Activated CD4-positive, alpha-beta T cell treated with anti-CD3 and anti-CD28 coated beads, Interleukin-2, Interleukin-6, amounts not matched to agents 100 ng/mL and 50 ng/mL, durations not matched to agents 16 hours and 8 hours (primary cell): ENCODE measurements at regions not wholly inside any gene's neighbourhood (a gene's known extent, or its start where the extent isn't known, plus 50 kb on each side); places are given as distances from the start of the nearest gene placed in this dataset.

Source experiments
- DNase-seq: peaks from one replicate; pipeline ENCODE4 v3.0.0-alpha.2; 2020

DNA sequence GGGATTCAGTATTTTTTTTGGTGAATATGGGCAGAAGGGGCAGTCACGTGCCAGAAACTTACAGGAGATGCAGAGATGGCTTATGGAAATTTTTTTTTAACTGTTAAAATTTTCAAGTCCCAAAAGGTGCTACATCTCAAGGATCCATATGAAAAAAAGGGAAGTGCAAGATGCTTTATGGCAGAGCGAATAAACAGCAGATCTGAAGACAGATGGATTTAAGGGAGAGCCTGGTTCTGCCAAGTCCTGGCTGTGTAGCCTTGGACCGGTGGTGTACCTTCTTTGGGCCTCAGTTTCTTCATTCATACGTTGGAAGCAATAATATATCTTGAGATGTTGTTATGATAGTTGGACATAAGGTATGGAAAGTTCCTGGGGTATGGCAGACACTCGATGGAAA is 91.5 kb upstream of the ARRDC4 start:
- no peak for DNase-seq

DNA sequence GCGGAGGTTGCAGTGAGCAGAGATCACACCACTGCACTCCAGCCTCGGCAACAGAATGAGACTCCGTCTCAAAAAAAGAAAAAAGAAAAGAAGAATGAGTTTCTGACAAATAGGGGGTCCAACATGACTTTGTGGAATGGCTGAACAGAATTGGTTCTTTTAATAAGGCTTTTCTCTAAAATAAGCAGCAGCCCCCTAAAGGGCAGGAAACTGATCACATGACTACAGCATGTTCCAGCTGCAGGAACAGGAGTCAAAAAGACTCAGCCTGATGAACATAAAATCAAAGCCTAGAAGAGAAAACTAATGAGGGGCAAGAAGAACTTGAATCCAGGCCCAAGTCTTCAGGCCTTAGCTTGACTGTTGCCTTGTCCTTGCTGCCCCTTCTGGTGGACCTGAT is 89.7 kb upstream of the ARRDC4 start:
- DNase-seq: no peak

DNA sequence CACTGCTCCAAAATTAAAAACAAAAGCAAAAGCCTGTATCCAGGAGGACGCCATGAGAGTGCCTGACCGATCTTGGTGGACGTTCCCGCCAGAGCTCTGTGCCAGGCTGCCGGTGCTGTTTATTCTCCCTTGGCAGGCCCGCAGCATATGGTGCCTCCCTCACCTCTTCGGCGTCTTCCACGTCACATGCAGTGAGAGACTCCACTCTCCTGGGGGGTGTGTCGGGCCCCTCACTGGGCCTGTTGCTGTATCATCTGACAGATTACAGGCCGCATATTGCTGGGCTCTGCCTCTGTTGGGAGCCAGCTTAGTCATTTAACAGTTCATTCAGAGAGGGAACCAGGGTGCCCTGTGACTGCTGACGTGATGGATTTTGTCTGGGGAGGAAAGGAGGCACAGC is 86.4 kb upstream of the ARRDC4 start:
- DNase-seq: no peak

DNA sequence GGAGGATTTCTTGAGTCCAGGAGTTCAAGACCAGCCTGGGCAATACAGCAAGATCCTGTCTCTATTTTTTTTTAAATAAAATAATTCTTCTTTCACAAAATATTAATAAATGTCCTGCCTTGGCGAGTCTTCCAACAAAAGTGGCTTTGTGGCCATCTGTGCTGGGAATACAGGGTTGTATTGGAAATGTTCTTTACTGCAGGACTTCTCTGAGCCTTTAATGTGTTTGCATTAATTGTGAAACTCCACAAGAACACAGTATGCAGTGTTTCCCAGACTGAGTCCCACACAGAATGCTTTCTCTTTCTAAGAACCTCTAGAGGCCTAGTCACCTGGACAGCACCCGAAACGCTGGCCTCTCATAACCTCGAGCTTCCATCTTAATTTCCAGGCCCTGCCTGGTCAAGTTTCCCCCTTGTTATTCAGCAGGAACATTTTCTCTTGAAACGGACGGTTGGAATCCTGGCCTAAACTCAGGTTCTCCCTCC is 85.4 kb upstream of the ARRDC4 start:
- no peak for DNase-seq

DNA sequence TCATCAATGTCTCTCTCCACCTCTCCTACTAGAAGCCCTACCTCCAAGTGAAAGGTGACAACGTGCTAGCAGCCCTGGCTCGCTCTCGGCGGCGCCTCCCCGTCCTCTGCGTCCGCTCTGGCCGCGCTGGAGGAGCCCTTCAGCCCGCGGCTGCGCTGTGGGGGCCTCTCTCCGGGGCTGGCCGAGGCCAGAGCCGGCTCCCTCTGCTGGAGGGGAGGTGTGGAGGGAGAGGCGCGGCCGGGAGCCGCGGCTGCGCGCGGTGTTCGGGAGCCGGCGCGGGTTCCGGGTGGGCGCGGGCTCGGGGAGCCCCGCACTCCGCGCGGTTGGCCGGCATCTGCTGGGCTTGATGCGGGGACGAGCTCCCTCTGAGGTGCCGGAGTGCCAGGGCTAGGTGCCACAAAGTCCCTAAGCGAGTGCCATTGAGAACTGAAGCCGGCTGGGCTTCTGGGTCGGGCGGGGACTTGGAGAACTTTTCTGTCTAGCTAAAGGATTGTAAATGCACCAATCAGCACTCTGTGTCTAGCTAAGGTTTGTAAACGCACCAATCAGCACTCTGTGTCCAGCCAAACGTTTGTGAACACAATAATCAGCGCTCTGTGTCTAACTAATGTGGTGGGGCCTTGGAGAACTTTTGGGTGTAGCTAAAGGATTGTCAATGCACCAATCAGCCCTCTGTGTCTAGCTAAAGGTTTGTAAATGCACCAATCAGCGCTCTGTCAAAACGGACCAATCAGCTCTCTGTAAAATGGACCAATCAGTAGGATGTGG is 84.8 kb upstream of the ARRDC4 start:
- DNase-seq: no peak

DNA sequence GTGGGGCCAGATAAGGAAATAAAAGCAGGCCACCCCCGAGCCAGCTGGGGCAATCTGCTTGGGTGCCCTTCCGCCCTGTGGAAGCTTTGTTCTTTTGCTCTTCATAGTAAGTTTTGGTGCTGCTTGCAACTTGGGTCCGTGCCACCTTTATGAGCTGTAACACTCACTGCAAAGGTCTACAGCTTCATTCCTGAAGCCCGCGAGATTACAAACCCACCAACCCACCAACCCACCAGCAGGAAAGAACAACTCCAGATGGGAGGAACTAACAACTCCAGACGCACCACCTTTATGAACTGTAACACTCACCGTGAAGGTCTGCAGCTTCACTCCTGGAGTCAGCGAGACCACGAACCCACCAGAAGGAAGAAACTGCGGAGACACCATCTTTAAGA is 84.2 kb upstream of the ARRDC4 start:
- no peak for DNase-seq

DNA sequence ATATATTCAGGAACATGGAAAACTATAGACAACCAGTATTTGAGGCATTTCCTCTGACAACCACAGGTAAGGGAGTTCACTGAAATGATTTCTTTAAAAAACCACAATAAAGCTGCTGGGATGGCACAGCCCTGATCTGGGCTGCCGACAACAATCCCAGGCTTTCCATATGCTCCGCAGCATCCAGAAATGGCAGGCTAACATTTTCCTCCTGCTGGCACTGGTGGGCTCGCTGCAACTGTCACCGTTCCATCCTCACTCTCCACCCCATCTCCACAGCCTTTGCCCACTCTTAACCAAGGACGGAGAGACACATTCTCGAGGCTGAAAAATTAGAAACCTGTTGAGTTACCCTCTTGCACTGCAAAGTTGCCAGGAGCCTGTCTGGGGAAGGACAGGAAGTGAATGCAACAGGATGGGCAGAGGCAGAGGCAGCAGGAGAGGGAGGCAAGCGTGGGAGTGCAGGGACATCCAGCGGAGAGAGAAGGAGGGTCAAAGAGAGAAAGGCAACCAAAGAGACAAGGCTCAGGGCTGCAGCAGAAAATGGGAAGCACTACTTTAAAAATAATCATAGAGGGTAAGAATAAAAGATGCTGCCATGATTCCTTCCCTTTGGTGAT is 79.0 kb upstream of the ARRDC4 start:
- DNase-seq: no peak

DNA sequence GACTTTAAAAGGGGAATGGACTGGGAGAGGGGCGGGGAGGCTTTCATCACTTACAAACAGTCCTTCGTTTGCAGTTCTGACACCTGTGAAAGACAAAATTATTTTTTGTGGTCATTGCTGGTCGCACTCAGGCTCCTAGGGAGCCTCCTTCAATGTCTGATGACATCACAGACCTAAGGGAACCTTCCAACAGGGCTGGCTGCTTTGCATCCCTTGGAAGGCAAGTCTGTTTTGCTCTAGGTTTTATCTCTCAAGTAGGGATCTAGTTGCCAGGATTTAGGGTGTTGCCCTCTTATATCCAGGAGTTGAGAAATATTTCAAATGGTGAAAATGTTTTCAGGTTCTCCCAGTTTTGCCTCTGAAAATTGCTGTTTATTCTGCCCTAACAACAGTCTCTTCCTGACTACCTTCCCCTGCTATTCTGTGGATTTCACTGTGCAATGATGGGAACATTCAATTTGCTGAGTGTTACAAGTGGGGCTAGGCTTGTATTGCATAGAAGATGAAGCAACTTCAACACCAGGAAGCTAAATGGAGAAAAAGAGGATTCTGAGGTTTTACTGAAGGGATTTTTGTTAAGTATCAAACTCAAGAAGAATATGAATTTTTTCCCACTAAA is 75.9 kb upstream of the ARRDC4 start:
- DNase-seq: no peak

DNA sequence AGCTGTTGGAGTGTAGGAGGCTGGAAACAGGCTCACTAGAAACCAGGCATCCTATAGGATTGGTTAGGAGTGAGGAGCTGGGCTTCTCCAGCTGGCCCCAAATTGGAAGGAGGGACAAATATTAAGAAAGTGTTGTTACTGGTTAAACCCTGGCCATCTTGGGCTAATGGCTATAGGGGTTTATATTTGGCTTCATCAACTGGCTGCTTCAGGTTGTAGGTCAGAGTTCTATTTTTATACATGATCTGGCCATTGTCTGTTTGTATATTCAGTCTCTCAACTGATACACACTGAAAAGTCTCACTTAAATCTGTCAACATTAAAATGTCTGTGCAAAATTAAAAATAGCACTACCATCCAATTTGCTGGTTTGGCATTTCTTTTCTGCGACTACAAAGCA is 70.2 kb upstream of the ARRDC4 start:
- no peak for DNase-seq

DNA sequence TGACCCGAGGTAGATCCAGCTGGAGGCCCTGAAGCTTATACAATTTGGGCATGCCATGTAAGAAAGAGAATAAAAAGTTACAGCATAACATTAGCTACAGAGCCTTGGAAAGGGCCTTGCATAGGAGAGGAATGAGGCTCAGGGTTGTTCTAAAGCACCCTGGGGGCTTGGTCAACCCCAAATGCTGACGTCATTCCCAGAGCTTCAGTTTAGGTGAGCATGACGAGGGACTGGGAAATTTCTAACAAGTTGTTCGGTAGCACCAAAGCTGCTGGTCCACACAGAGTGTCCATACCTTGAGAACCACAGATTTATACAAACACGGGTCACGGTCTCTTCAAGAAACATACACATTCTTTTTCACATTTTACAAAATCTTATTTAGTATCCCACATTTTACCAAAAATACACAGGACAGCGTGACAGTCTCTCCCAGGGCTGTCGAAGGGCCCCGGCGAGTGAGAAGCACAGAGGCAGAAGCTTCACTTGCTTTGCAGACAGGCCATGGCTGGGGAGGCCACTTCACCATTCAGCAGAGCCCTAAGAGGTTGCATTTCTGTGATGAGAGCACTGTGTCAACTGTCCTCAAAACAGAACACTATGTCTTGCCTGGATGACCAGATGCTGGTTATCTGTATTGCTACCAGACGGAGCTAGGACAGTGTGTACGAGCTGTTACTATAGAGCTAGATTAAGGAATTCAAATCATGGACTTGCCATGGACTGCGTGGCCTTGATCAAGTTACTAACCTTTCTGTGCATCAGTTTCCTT is 68.2 kb upstream of the ARRDC4 start:
- no peak for DNase-seq

DNA sequence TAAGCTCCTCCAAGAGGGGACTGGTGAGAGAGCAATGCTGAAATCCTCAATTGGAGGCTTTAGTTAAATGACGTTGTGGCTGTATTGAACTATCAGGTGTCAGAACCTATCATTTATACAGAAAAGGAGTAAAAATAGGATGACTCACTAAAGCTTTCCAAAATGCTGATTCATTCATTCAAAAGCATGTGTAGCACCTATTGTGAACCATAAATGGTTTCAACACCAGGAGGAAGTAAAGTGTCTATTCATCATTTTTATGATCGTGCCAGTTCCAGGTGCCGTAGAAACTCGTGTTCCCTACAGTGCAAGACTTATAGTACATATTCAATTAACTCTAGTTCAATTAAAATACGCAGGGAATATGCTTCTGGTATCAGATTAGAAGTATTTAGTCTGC is 66.5 kb upstream of the ARRDC4 start:
- no peak for DNase-seq

DNA sequence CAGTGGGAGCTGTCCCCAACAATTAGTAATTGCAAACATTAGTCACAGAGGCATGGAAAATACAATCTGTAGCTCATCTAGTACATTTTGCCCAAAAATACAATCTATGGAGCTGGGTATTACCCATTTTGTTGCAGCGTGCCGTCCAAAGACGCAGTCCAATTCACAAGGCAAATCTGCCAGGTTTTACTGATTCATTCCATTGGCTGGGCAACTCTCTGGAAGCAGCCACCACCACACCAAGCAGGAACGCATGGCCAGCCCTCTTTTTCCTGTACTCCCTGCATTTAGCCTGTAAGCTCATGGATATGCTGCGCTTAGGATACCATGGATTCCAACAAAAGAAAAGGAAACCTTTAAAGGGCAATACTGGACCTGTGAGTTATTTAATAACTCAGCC is 60.5 kb upstream of the ARRDC4 start:
- DNase-seq: no peak

DNA sequence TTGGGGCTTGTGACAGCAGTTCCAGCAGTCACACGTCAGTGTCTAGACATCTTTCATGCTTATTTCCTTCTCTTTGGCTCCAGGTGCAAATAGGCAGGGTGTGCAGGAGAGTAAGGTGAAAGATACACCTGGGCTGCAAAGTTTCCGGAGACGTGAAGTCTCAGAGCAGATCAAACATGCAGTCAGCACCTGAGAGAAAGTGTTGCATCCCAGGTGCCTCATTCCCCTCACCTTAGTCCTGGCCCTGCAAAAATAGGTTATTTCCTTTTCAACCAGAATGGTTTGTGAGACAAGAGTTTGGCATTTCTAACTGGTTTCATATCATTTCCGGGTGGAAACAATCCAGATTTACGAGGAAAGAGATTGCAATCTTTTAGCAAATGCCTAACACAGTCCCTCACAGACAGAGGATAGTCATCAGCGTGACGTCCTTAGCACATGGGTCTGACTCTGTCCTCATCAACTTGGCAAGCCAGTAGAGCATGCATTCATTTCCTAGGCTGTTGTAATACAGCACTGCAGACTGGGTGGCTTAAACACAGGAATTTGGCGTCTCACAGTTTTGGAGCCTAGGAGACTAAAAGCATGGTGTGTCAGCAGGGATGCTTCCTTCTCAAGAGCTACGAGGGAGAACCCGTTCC is 58.2 kb upstream of the ARRDC4 start:
- no peak for DNase-seq

DNA sequence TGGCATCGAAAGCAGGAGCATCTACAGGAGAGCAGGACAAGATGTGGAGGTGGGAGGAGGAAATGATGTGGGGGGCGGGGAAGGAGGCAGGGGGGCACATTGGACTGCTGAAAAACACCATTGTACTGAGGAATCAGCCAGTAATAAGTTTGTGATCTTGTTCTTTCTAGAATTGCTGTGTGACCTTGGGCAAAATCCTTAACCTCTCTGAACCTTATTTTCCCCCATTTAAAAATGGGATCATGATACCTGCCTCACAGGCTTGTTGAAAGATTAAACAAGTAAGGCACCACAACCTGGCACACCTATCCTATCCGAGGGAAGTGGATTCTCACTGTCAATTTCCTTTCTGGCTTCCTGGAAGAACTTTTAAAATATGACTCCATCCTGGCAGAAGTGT is 56.9 kb upstream of the ARRDC4 start:
- no peak for DNase-seq

DNA sequence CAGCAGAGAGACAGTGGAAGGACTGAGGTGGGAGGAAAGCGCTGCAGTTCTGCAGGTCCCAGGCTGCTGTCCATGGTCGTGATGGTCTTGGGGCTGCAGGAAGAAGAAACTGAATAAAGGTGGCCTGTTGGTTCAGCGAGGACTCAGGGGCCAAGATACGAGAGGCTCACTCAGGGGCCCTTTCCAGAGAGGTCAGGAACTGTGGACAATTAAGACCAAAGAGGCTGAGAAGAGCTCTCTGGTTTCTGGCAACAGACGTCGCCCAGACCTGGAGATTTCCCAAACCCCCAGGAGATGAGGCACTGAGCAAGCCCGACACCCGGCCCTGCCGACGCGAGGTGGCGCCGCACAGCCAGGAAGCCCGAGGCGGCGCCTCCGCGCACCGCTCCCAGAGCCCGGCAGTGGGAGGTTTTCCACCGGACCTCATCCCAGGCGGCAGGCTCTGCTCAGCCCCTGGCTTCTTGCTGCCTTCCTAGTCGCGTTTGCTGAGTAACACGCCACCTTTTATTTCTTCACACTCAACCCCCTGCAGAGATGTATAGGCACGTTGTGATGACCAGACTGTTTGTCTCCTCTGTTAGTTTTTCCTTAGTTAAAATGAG is 56.4 kb upstream of the ARRDC4 start:
- peak; percentile 27 for DNase-seq

DNA sequence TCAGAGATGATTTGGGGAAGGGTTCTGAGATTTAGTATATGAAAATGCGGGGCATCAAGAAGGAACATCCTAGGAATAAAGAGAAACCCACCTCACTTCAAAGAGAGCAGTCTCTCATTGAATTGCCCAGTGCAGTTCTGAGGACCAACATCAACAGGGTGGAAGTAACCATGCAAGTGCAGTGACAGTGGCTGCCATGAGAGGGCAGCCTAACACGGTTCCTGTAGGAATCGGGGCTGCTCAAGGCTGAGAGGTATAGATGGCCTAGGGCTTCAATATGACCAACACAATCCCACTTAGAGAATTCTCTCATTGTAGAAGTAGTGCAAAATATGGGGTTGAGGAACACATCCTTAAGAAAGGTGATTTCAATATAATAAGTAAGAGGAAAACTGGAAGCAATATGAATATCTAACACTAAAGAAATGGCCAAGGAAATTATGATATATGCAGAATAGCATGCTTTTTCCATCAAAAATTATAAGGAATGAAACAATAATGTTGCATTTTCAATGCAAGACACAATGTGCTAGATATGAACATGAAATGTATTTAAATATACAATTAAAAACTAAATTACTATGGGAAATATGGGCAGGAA is 51.1 kb upstream of the ARRDC4 start:
- DNase-seq: peak; percentile 63
